ENCODE measurements at regions not wholly inside any gene's neighbourhood (a gene's known extent, or its start where the extent isn't known, plus 50 kb on each side); places are given as distances from the start of the nearest gene placed in this dataset.

- no peak for DNase-seq
Observed at GRCh38 chr22:27267145-27267544, 534.4 kb downstream of the MN1 start.

GRCh38 chr22:27269751-27270543, 531.6 kb downstream of the MN1 start:
- DNase-seq: no peak

DNA sequence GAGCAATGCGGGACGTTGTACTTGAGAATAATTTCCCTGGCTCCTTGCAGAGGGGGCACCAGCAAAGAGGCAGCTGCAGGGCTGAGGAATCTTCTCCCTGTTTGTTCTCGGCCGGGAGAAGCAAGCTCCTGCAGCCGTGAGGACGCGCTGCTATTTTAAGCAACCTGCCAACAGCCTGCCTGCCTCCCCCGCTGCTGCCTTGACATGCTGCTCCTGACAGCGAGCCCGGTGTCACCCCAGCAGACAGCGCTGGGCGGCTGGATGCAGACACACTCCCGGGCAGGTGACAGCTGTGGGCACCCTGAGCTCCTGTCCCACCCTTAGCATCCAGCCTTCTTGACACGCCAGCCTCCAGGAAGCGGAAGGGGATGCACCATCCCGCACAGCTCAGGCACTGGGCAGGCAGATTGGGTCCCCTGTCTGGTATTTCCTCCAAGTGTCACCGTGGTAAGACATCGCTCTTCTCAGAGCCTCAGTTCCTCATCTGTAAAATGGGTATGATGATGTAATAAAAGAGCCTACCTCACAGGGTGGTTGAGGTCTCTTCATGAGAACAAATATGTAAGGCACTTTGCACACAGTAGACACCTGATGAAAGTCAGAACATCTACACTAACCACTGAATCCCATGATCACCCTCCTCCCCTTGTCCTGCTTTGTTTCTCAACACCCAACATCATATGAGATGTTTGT, 530.6 kb downstream of the MN1 start:
- DNase-seq: no peak

DNA sequence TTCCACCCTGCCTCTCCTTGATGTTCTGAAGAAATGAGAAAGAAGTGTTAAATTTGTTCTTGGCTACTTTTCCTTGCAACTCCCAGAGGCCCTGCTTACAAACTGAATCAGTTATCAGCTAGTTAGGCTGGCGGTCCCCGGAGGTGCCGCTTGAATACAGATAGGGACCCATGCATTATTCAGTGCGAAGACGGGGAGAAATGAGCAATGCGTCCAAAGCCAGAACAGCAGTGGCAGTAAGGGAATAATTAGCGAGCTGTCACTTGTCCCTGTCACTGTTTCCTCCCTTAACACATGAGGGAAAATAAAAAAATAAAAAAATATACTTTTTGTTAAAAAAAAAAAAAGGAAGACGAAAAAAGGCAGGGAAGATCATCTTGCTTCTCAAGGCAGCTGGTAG, 528.1 kb downstream of the MN1 start:
- DNase-seq: no peak

DNA sequence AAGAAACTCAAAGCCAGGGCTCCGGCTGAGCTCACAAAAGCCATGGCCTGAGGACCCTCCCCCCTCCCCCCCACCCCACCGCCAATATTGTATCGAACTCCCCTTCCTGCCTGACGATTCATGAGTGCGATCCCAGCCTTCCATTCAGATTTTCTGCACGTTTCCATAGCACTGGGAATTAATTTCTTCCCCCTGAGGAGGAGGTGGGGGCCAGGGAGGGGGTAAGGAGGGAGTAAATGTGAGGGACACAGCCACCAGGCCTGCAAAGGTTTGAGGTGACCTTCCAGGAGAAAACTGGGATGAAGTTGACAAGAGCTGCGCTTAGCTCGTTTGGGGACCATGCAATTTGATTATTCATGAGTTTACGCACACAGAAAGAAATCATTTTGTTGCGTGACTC, 527.7 kb downstream of the MN1 start:
- no peak for DNase-seq

GRCh38 chr22:27274770-27275449, 526.6 kb downstream of the MN1 start:
- DNase-seq: no peak

DNA sequence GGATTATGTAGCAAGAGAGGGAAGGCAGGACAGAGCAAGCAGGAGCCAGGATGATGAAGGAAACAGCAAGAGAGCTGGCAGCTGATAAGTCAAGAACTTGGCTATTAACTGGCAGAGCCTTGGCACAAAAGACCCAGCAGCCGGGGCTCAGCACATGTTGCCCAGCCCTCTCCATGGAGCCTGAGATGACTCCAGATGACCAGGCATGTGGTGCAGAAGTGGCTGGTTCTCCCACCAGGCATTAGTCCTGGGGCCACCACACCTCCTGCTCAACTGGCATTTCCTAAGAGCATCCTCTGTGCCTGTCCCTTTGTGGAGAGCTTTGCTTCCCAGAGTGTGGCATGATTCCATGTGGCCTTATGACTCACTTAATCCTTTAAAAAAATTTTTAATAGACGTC, 522.6 kb downstream of the MN1 start:
- no peak for DNase-seq

- DNase-seq: no peak
Observed at GRCh38 chr22:27283240-27283639, 518.3 kb downstream of the MN1 start.

DNA sequence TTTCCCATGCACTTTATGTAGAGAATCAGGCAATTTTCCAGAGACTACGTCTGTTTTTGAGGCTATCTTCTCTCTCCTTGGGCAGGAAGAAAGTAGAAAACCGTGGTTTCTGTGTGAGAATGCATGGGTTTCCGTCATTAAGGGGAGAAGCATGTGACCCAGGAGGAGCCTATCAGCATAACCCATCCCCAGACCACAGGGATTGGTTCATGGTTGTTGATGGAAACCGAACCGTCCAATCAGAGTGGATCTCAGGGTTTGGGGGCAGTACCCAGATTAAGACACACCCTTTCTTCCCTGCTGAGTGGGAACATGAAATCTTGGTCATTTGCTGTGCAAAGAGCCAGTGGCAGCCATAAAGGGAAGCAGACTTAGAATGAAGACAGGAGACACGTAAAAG, 517.8 kb downstream of the MN1 start:
- no peak for DNase-seq

DNA sequence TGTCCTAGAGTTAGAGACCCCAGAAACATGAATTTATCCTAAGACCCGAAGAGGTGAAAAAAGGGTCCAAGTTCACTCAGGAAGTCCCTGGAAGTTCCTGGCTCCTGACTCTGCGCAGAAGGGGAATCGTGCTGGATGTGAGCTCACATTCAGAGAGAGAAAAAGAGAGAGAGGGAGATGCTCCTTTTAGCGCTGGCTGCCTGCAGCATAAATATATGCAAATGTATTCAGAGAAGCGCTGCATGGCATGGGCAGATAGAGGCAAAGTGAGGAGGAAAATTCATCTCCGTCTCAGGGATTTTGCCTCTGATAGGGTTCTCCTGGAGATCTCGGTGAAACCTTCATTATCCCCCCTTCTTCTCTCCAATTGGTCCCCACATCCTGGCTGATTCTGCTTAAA, 517.2 kb downstream of the MN1 start:
- DNase-seq: no peak

- no peak for DNase-seq
Observed at GRCh38 chr22:27286711-27287110, 514.8 kb downstream of the MN1 start.

GRCh38 chr22:27292542-27293299, 508.8 kb downstream of the MN1 start:
- no peak for DNase-seq

GRCh38 chr22:27293721-27294445, 507.7 kb downstream of the MN1 start:
- DNase-seq: no peak

- no peak for DNase-seq
Observed at GRCh38 chr22:27295040-27295439, 506.5 kb downstream of the MN1 start.

DNA sequence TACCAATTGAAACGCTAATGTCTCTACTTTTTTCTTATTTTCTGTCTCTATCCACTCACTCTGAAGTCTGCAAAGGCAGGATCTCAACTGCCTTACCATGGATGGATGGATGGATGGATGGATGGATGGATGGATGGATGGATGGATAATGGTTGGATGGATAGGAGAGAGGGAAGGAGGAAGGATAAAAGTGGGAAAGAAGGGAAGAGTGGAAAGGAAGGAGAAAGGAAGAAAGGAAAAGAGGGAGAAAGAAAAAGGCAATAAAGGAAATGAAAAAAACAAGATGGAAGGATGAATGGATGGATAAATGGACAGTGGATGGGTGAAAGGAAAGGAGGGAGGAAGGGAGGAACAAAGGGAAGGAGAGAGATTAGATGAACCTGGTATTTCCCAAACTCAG, 506.0 kb downstream of the MN1 start:
- no peak for DNase-seq

- DNase-seq: no peak
Observed at GRCh38 chr22:27296091-27296675, 505.4 kb downstream of the MN1 start.

GRCh38 chr22:27297125-27297524, 504.4 kb downstream of the MN1 start:
- no peak for DNase-seq

- DNase-seq: no peak
Observed at GRCh38 chr22:27298332-27298731, 503.2 kb downstream of the MN1 start.

DNA sequence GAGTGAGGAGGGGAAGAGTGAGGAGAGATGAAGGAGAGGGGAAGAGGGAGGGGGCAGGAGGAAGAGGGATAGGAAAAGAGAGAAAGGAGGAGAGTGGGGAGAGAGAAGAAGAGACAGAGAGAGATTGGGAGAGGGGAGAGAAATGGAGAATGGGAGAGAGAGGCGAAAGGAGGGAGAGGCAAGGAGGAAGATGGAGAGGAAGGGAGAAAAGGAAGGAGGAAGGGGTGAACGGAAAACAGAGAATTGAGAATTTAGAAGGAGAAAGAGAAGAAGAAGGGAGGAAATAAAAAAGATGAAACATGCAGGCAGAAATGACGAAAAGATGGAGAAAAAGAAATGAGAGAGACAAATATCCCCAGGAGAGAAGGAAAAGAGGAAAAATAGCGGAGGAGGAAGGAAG, 502.8 kb downstream of the MN1 start:
- no peak for DNase-seq

DNA sequence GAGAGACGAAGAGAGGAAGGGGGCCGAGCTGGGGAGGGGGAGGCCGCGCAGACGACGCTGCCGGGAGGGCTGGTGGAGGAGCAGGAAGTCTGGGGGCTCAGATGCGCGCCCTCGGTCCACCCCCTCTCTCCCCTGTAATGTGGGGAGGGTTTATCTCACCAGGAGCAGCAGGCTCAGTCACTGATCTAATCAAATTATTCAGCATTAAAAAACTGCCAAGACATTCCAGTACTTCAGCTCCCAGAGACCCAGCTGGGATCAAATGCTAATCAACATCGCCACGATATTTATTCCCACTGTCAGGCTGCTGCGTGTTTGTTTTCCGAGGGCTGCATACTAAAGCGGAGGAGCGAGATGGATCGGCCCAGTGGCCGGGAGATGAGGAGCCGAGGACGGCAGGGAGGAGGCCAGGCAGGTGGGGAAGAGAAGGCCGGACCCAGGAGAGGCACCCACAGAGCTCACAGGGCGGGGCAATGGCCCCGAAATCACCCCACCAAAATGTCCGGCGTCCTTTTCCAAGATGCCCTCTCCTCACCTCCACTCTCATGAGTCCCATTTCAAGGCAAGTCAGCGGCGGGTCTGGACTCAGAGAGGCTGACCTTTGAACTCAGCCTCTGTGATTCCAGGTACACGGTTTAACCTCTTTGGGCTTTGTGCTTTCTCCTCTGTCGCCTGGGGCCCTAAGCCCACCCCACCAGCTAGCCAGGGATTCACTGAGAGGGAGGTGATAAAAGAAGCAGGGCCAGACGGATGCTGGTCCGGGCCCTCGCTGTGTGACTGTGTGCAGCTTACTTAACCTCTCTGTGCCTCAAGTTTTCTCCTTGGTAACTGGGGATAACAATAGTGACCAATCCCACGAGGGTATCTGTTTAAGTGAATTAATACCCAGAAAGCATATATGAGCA, 502.1 kb downstream of the MN1 start:
- no peak for DNase-seq

Data from MV-4-11 (cell line).